Neural cell (in vitro differentiated cells): ENCODE measurements at regions not wholly inside any gene's neighbourhood (a gene's known extent, or its start where the extent isn't known, plus 50 kb on each side); places are given as distances from the start of the nearest gene placed in this dataset.

ENCODE experiments used
- H2AFZ ChIP-seq: fragments of 200-600, 300-800 bp; sonication (generic), shearing (Covaris generic); 2 replicates; pipeline ENCODE4 v1.6.0; 2014; ENCODE audit warnings: low read depth, mild to moderate bottlenecking, antibody characterized with exemption, low read length, moderate library complexity
- H3F3A ChIP-seq: fragments of 200-600 bp; shearing (Covaris generic); 2 replicates; pipeline ENCODE4 v1.6.1; 2016; ENCODE audit warnings: mild to moderate bottlenecking, moderate library complexity, mixed read lengths, antibody characterized with exemption, low read length; ENCODE audit not compliant: insufficient read depth, poor library complexity, severe bottlenecking
- H3K27ac ChIP-seq: fragments of 200-600, 300-800 bp; sonication (generic), shearing (Covaris generic); 2 replicates; pipeline ENCODE4 v1.5.1; 2014; ENCODE audit warnings: mild to moderate bottlenecking, low read length, moderate library complexity
- H3K27me3 ChIP-seq: fragments of 300-800, 200-600 bp; sonication (generic), shearing (Covaris generic); 2 replicates; pipeline ENCODE4 v1.6.0; 2014; ENCODE audit warnings: mild to moderate bottlenecking, low read depth, low read length, moderate library complexity; ENCODE audit not compliant: insufficient read depth
- H3K36me3 ChIP-seq: fragments of 300-800, 200-600 bp; sonication (generic), shearing (Covaris generic); 2 replicates; pipeline ENCODE4 v1.5.1; 2014; ENCODE audit warnings: mild to moderate bottlenecking, antibody characterized with exemption, low read length, moderate library complexity; ENCODE audit not compliant: insufficient read depth
- H3K4me2 ChIP-seq: fragments of 300-800, 200-600 bp; sonication (generic), shearing (Covaris generic); 2 replicates; pipeline ENCODE4 v1.6.0; 2014; ENCODE audit warnings: mild to moderate bottlenecking, low read length
- H3K4me3 ChIP-seq: fragments of 300-800, 200-600 bp; sonication (generic), shearing (Covaris generic); 2 replicates; pipeline ENCODE4 v1.5.1; 2014; ENCODE audit warnings: mild to moderate bottlenecking, low read length, moderate library complexity
- H3K79me2 ChIP-seq: fragments of 200-600 bp; shearing (Covaris generic); replicated peaks from 2 replicates; pipeline ENCODE4 v1.6.0; 2014; ENCODE audit warnings: mild to moderate bottlenecking, low read length, moderate library complexity; ENCODE audit not compliant: insufficient read depth
- H3K9ac ChIP-seq: fragments of 300-800, 200-600 bp; sonication (generic), shearing (Covaris generic); 2 replicates; pipeline ENCODE4 v1.6.1; 2016; ENCODE audit warnings: mild to moderate bottlenecking, low read length, mixed read lengths
- H3K9me2 ChIP-seq: fragments of 200-600 bp; shearing (Covaris generic); 2 replicates; pipeline ENCODE4 v1.6.1; 2016; ENCODE audit warnings: mild to moderate bottlenecking, low read length, mixed read lengths; ENCODE audit not compliant: insufficient read depth
- H3K9me3 ChIP-seq: fragments of 200-600, 300-800 bp; sonication (generic), shearing (Covaris generic); 2 replicates; pipeline ENCODE4 v1.6.1; 2016; ENCODE audit warnings: mild to moderate bottlenecking, mixed run types, low read length, moderate library complexity, mixed read lengths
- H4K20me1 ChIP-seq: fragments of 200-600 bp; shearing (Covaris generic); 2 replicates; pipeline ENCODE4 v1.6.1; 2016; ENCODE audit warnings: mild to moderate bottlenecking, mixed run types; ENCODE audit not compliant: insufficient read depth
- EP300 ChIP-seq: fragments of 450-650 bp; conservative IDR thresholded peaks from 2 replicates; pipeline ENCODE4 v1.6.1; 2014; ENCODE audit warnings: antibody characterized with exemption, mild to moderate bottlenecking, moderate library complexity; ENCODE audit not compliant: poor library complexity, severe bottlenecking
- EZH2 ChIP-seq: fragments of 200-600, 300-800 bp; shearing (Covaris generic), sonication (generic); IDR thresholded peaks from 2 replicates; pipeline ENCODE4 v1.6.1; 2014; ENCODE audit warnings: antibody characterized with exemption, low read length, borderline replicate concordance, mild to moderate bottlenecking; ENCODE audit not compliant: insufficient read depth, poor library complexity, severe bottlenecking
- MXI1 ChIP-seq: fragments of 450-650 bp; conservative IDR thresholded peaks from 2 replicates; pipeline ENCODE4 v1.6.1; 2014; ENCODE audit warnings: antibody characterized with exemption, mild to moderate bottlenecking; ENCODE audit not compliant: poor library complexity, severe bottlenecking
- POLR2AphosphoS5 ChIP-seq: IDR thresholded peaks from 2 replicates; pipeline ENCODE4 v1.6.1; 2012
- RAD21 ChIP-seq: fragments of 450-650 bp; conservative IDR thresholded peaks from 2 replicates; pipeline ENCODE4 v1.6.1; 2014; ENCODE audit warnings: antibody characterized with exemption, mild to moderate bottlenecking, moderate library complexity
- SMC3 ChIP-seq: fragments of 450-650 bp; conservative IDR thresholded peaks from 2 replicates; pipeline ENCODE4 v1.6.1; 2014; ENCODE audit warnings: antibody characterized with exemption, mild to moderate bottlenecking, moderate library complexity; ENCODE audit not compliant: poor library complexity
- TAF1 ChIP-seq: IDR thresholded peaks from 2 replicates; pipeline ENCODE4 v1.6.1; 2012; ENCODE audit warnings: low read depth
- TF ChIP-seq, protein P1 (sequence below): IDR thresholded peaks from 2 replicates; pipeline ENCODE4 v1.6.1; 2012; ENCODE audit warnings: borderline replicate concordance
- TF ChIP-seq, protein P2 (sequence below): fragments of 450-650 bp; IDR thresholded peaks from 2 replicates; pipeline ENCODE4 v1.5.1; 2014; ENCODE audit warnings: antibody characterized with exemption, mild to moderate bottlenecking, moderate library complexity; ENCODE audit not compliant: poor library complexity, severe bottlenecking

DNA sequence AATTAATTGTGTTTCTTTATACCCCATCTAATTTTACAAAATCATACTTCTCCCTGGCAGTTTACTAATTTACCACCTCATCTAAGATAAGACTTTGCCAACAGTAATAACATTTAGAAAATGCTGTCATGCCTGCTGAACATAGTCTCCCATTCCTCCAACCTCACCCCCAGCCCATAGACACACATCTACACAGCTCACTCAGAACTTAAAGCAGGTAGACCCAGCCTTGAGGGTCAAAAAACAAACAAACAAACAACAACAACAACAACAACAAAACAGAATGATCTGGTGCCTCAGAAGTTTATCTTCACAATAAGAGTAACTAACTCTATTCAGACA is 94.0 kb downstream of the ZC3H11B start:
- Histone ChIP-seq H2AFZ (no peak overlapping the region), H3F3A (no peaks in the 10 kb centered on the region), H3K36me3 (no peaks in the 10 kb centered on the region), H3K27me3 (no peaks in the 10 kb centered on the region), H3K4me3 (no peak overlapping the region), H3K9me2 (no peaks in the 10 kb centered on the region), H3K27ac (no peak overlapping the region), H4K20me1 (no peaks in the 10 kb centered on the region), H3K4me2 (no peak overlapping the region), H3K9ac (no peak overlapping the region), H3K9me3 (no peaks in the 10 kb centered on the region), H3K79me2 (no peaks in the 10 kb centered on the region)
- TF ChIP-seq SMC3 (no peak), EZH2 (no peak)

DNA sequence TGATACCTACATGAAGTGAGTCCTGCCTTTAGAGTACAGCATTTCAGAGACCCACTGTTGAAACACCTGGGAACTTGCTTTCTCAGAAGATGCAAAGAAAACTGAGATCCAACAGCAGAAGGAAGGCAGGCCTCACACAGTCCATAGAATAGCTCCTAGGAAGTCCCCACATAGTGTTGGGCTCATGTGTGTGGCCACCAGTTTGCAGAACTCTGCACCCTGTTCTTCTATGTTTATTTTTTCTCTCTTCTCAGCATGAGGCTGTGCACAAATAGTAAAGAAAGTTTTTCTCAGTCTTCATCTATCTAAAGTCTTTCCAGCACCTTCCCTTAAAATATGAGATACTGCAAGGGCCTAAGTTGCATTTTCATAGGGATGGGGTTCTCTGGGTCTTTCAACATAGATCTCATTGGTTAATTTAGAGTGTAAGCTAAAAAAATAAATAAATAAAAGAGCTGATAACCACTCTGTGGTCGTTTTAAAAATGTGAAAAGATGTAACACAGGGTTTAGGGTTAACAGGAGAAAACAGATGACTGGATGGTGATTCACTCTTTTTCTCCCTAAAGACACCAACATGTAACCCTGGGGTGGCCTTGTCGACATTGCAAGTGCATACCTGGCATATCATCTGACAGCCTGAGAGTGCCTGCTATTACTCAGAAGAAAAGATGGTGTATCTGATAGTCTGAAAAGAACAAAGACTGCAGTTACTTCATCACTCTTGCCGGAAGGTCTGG is 94.6 kb downstream of the ZC3H11B start:
- no peak overlapping the region for H3K4me2 ChIP-seq
- H2AFZ ChIP-seq = no peak overlapping the region

DNA sequence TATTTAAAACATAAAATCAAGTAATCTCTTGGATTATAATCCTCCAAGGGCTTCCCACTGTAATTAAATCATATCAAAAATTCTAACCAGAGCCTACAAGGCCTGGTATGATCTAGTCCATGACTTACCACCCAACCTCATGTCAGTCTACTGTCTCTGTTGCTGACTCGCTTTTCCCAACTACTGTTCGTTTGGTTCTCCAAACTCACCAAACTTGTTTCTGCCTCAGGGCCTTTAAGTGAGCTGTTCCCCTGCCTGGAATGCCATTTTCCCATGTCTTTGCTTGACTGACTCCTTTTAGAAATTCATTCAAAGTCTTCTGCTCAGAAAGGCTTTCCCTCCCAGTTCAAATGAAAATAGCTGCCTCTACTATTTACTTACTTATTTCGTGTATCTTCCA is 95.9 kb downstream of the ZC3H11B start:
- Histone ChIP-seq H2AFZ (no peak overlapping the region), H3K9me3 (no peaks in the 10 kb centered on the region), H3K36me3 (no peaks in the 10 kb centered on the region), H3F3A (no peaks in the 10 kb centered on the region), H3K4me3 (no peak overlapping the region), H3K9me2 (no peaks in the 10 kb centered on the region), H3K79me2 (no peaks in the 10 kb centered on the region), H3K9ac (no peak overlapping the region), H4K20me1 (no peaks in the 10 kb centered on the region), H3K4me2 (no peak overlapping the region), H3K27me3 (no peaks in the 10 kb centered on the region), H3K27ac (no peak overlapping the region)
- TF ChIP-seq, protein P1, sequence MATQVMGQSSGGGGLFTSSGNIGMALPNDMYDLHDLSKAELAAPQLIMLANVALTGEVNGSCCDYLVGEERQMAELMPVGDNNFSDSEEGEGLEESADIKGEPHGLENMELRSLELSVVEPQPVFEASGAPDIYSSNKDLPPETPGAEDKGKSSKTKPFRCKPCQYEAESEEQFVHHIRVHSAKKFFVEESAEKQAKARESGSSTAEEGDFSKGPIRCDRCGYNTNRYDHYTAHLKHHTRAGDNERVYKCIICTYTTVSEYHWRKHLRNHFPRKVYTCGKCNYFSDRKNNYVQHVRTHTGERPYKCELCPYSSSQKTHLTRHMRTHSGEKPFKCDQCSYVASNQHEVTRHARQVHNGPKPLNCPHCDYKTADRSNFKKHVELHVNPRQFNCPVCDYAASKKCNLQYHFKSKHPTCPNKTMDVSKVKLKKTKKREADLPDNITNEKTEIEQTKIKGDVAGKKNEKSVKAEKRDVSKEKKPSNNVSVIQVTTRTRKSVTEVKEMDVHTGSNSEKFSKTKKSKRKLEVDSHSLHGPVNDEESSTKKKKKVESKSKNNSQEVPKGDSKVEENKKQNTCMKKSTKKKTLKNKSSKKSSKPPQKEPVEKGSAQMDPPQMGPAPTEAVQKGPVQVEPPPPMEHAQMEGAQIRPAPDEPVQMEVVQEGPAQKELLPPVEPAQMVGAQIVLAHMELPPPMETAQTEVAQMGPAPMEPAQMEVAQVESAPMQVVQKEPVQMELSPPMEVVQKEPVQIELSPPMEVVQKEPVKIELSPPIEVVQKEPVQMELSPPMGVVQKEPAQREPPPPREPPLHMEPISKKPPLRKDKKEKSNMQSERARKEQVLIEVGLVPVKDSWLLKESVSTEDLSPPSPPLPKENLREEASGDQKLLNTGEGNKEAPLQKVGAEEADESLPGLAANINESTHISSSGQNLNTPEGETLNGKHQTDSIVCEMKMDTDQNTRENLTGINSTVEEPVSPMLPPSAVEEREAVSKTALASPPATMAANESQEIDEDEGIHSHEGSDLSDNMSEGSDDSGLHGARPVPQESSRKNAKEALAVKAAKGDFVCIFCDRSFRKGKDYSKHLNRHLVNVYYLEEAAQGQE = no peak
- TF ChIP-seq TAF1 = no peak
- TF ChIP-seq, protein P2, sequence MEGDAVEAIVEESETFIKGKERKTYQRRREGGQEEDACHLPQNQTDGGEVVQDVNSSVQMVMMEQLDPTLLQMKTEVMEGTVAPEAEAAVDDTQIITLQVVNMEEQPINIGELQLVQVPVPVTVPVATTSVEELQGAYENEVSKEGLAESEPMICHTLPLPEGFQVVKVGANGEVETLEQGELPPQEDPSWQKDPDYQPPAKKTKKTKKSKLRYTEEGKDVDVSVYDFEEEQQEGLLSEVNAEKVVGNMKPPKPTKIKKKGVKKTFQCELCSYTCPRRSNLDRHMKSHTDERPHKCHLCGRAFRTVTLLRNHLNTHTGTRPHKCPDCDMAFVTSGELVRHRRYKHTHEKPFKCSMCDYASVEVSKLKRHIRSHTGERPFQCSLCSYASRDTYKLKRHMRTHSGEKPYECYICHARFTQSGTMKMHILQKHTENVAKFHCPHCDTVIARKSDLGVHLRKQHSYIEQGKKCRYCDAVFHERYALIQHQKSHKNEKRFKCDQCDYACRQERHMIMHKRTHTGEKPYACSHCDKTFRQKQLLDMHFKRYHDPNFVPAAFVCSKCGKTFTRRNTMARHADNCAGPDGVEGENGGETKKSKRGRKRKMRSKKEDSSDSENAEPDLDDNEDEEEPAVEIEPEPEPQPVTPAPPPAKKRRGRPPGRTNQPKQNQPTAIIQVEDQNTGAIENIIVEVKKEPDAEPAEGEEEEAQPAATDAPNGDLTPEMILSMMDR = no peak
- TF ChIP-seq RAD21 = no peak
- no peak for TF ChIP-seq EP300
- no peak for TF ChIP-seq EZH2
- TF ChIP-seq POLR2AphosphoS5 = no peak
- TF ChIP-seq SMC3 = no peak
- TF ChIP-seq MXI1 = no peak

More for the DNA sequence above, 94.6 kb downstream of the ZC3H11B start:
- H3K9me2 ChIP-seq = no peaks in the 10 kb centered on the region
- H3K27ac ChIP-seq = no peak overlapping the region
- no peaks in the 10 kb centered on the region for H3K79me2 ChIP-seq
- no peaks in the 10 kb centered on the region for H3K36me3 ChIP-seq
- H3K27me3 ChIP-seq = no peaks in the 10 kb centered on the region
- H3K9ac ChIP-seq = no peak overlapping the region
- no peaks in the 10 kb centered on the region for H4K20me1 ChIP-seq
- H3K4me3 ChIP-seq = no peak overlapping the region
- H3F3A ChIP-seq = no peaks in the 10 kb centered on the region
- TF ChIP-seq RAD21 (no peak), SMC3 (no peak), POLR2AphosphoS5 (no peak)
- TF ChIP-seq, protein P1 = no peak
- H3K9me3 ChIP-seq = no peaks in the 10 kb centered on the region
